Keratinocyte (primary cell): ENCODE measurements at regions not wholly inside any gene's neighbourhood (a gene's known extent, or its start where the extent isn't known, plus 50 kb on each side); places are given as distances from the start of the nearest gene placed in this dataset.

Source experiments
- DNase-seq: peaks from one replicate; pipeline ENCODE4 v3.0.0-alpha.2; 2011; ENCODE audit warnings: low read depth, missing footprints, low spot score
- FAIRE-seq: peaks from 2 replicates; lab custom pipeline; 2011; peaks lifted over from hg19 to GRCh38; lab: Jason Lieb, UNC
- H2AFZ ChIP-seq: 2 replicates; pipeline ENCODE4 v1.6.0; 2012; ENCODE audit warnings: low read length, control low read depth, inconsistent platforms; ENCODE audit not compliant: control insufficient read depth
- H3K27ac ChIP-seq: 2 replicates; pipeline ENCODE4 v1.5.1; 2011; ENCODE audit warnings: low read length; ENCODE audit not compliant: control insufficient read depth, insufficient read depth
- H3K27me3 ChIP-seq: 3 replicates; pipeline ENCODE4 v1.6.0; 2011; ENCODE audit warnings: low read length; ENCODE audit not compliant: control insufficient read depth, insufficient read depth; ENCODE audit errors: extremely low read depth
- H3K36me3 ChIP-seq, 2 experiments: 2 replicates in 1 of 2; 3 replicates in 1 of 2; pipeline ENCODE4 v1.5.1; 2011; ENCODE audit warnings: low read length in 2 of 2, mild to moderate bottlenecking in 1 of 2; ENCODE audit not compliant: control insufficient read depth in 2 of 2, insufficient read depth in 2 of 2; ENCODE audit errors: extremely low read depth in 1 of 2
- H3K4me1 ChIP-seq: 3 replicates; pipeline ENCODE4 v1.5.1; 2011; ENCODE audit warnings: low read length; ENCODE audit not compliant: control insufficient read depth, insufficient read depth; ENCODE audit errors: extremely low read depth
- H3K4me2 ChIP-seq: 3 replicates; pipeline ENCODE4 v1.6.0; 2011; ENCODE audit warnings: low read depth, low read length; ENCODE audit not compliant: control insufficient read depth, insufficient read depth; ENCODE audit errors: extremely low read depth
- H3K4me3 ChIP-seq, 3 experiments: fragments of 200-600 bp in 1 of 3; sonication (generic) in 1 of 3; 2 replicates in 2 of 3; 3 replicates in 1 of 3; pipeline ENCODE4 v1.5.1; 2011 to 2016; ENCODE audit warnings: low read length in 3 of 3, mild to moderate bottlenecking in 3 of 3, control low read depth in 2 of 3, inconsistent platforms in 1 of 3, low read depth in 1 of 3, mixed read lengths in 1 of 3, mixed run types in 1 of 3, moderate library complexity in 1 of 3; ENCODE audit not compliant: control insufficient read depth in 2 of 3, insufficient read depth in 2 of 3; ENCODE audit errors: extremely low read depth in 1 of 3
- H3K79me2 ChIP-seq: 2 replicates; pipeline ENCODE4 v1.6.0; 2012; ENCODE audit warnings: low read length; ENCODE audit not compliant: control insufficient read depth, insufficient read depth
- H3K9ac ChIP-seq: 3 replicates; pipeline ENCODE4 v1.6.0; 2011; ENCODE audit warnings: low read length; ENCODE audit not compliant: control insufficient read depth, insufficient read depth; ENCODE audit errors: extremely low read depth
- H3K9me1 ChIP-seq: 3 replicates; pipeline ENCODE4 v1.6.0; 2011; ENCODE audit warnings: low read length; ENCODE audit not compliant: control insufficient read depth, insufficient read depth; ENCODE audit errors: extremely low read depth
- H3K9me3 ChIP-seq: 2 replicates; pipeline ENCODE4 v1.5.1; 2012; ENCODE audit warnings: low read depth, low read length; ENCODE audit not compliant: control insufficient read depth
- H4K20me1 ChIP-seq: 3 replicates; pipeline ENCODE4 v1.6.0; 2011; ENCODE audit warnings: low read length; ENCODE audit not compliant: control insufficient read depth, insufficient read depth; ENCODE audit errors: extremely low read depth
- CTCF ChIP-seq, 3 experiments: IDR thresholded peaks in 1 of 3; conservative IDR thresholded peaks in 1 of 3; optimal IDR thresholded peaks in 1 of 3; 2 replicates in 2 of 3; 3 replicates in 1 of 3; pipeline versions ENCODE3 to v1.5.1; 2011; ENCODE audit warnings: low read length in 3 of 3, mild to moderate bottlenecking in 3 of 3, moderate library complexity in 2 of 3, control low read depth in 1 of 3, inconsistent platforms in 1 of 3; ENCODE audit not compliant: insufficient read depth in 2 of 3; ENCODE audit errors: extremely low read depth in 1 of 3
- EZH2 ChIP-seq: IDR thresholded peaks from one replicate; pipeline ENCODE4 v1.6.1; 2012; ENCODE audit warnings: inconsistent platforms, mild to moderate bottlenecking, low read length, moderate library complexity
- dilution Hi-C: fragments of 300-500 bp; cut with MboI; formaldehyde crosslinking; loops from one replicate; pipeline ENCODE4 v1.7.0; 2020; ENCODE audit warnings: low sequenced_read_pairs; ENCODE audit not compliant: extremely low pct_ligation_motif_present

GRCh38 chrX:141989134-141989533, 85.4 kb downstream of the MAGEC1 start:
- no peaks in the 10 kb centered on the region for H3K36me3 ChIP-seq
- H3K4me2 ChIP-seq: no peak overlapping the region
- H3K27me3 ChIP-seq: no peaks in the 10 kb centered on the region
- dilution Hi-C loops: no loop called here
- no peak overlapping the region for H3K27ac ChIP-seq
- DNase-seq (no peak), FAIRE-seq (no peak)
- H3K79me2 ChIP-seq: no peaks in the 10 kb centered on the region
- no peaks in the 10 kb centered on the region for H4K20me1 ChIP-seq
- no peaks in the 10 kb centered on the region for H3K4me1 ChIP-seq
- no peaks in the 10 kb centered on the region for H3K9me3 ChIP-seq
- no peak overlapping the region for H3K4me3 ChIP-seq
- no peak overlapping the region for H2AFZ ChIP-seq
- H3K9me1 ChIP-seq: no peaks in the 10 kb centered on the region
- no peak overlapping the region for H3K9ac ChIP-seq
- TF ChIP-seq EZH2: no peak
- no peak for TF ChIP-seq CTCF (optimal IDR thresholded peaks at IDR 0.05 in 1 of 3, IDR thresholded peaks at IDR 0.05 in 1 of 3, conservative IDR thresholded peaks at IDR 0.05 in 1 of 3; ENCODE audit: extremely low read depth in 1 of 3, insufficient read depth in 2 of 3, low read length in 3 of 3)

GRCh38 chrX:141982296-141982695, 78.6 kb downstream of the MAGEC1 start:
- no peak overlapping the region for H2AFZ ChIP-seq
- H3K9me1 ChIP-seq: no peaks in the 10 kb centered on the region
- H3K27ac ChIP-seq: no peak overlapping the region
- FAIRE-seq (no peak), DNase-seq (no peak)
- dilution Hi-C loops: no loop called here
- no peak overlapping the region for H3K9ac ChIP-seq
- no peaks in the 10 kb centered on the region for H4K20me1 ChIP-seq
- no peak for TF ChIP-seq EZH2
- no peak for TF ChIP-seq CTCF (optimal IDR thresholded peaks at IDR 0.05 in 1 of 3, IDR thresholded peaks at IDR 0.05 in 1 of 3, conservative IDR thresholded peaks at IDR 0.05 in 1 of 3; ENCODE audit: extremely low read depth in 1 of 3, insufficient read depth in 2 of 3, low read length in 3 of 3)
- H3K4me1 ChIP-seq: no peaks in the 10 kb centered on the region
- no peaks in the 10 kb centered on the region for H3K9me3 ChIP-seq
- no peaks in the 10 kb centered on the region for H3K36me3 ChIP-seq
- no peak overlapping the region for H3K4me2 ChIP-seq
- no peak overlapping the region for H3K4me3 ChIP-seq
- H3K27me3 ChIP-seq: no peaks in the 10 kb centered on the region
- no peaks in the 10 kb centered on the region for H3K79me2 ChIP-seq
